Natural killer cell (primary cell): ENCODE measurements at regions not wholly inside any gene's neighbourhood (a gene's known extent, or its start where the extent isn't known, plus 50 kb on each side); places are given as distances from the start of the nearest gene placed in this dataset.

Experiments used
- ATAC-seq, 3 donors: fragments of 150-1000 bp in 2 of 3; fragments of 200-7000 bp in 1 of 3; cut with Tn5 transposase; 1 replicate in 1 of 3; 2 replicates in 2 of 3; pipeline ENCODE4 v1.10.0; 2021; ENCODE audit warnings: mild to moderate bottlenecking in 2 of 3, moderate library complexity in 2 of 3
- DNase-seq, 2 donors: peaks; one replicate each; pipeline versions ENCODE4 v3.0.0 to v3.0.0-alpha.2; 2013 to 2021; ENCODE audit warnings: mixed read lengths in 1 of 2
- H3K27ac ChIP-seq: one replicate; pipeline ENCODE4 v1.5.1; 2013; ENCODE audit warnings: mild to moderate bottlenecking, low read length
- H3K27me3 ChIP-seq: one replicate; pipeline ENCODE4 v1.6.1; 2013; ENCODE audit warnings: low read length; ENCODE audit not compliant: control insufficient read depth, insufficient read depth
- H3K36me3 ChIP-seq: one replicate; pipeline ENCODE4 v1.6.1; 2013; ENCODE audit warnings: low read length; ENCODE audit not compliant: control insufficient read depth, insufficient read depth
- H3K4me1 ChIP-seq: one replicate; pipeline ENCODE4 v1.6.1; 2013; ENCODE audit warnings: low read length; ENCODE audit not compliant: control insufficient read depth, insufficient read depth
- H3K4me3 ChIP-seq: one replicate; pipeline ENCODE4 v1.5.1; 2013; ENCODE audit warnings: low read length
- H3K9me3 ChIP-seq: one replicate; pipeline ENCODE4 v1.6.1; 2013; ENCODE audit warnings: low read length; ENCODE audit not compliant: control insufficient read depth, insufficient read depth
- H3K27ac Mint-ChIP-seq, 2 donors: one replicate each; pipeline ENCODE4 v1.8.0; 2022; ENCODE audit warnings: mild to moderate bottlenecking in 2 of 2, mixed read lengths in 2 of 2, moderate library complexity in 1 of 2
- H3K27me3 Mint-ChIP-seq, 2 donors: one replicate each; pipeline ENCODE4 v1.8.0; 2022; ENCODE audit warnings: low read depth in 2 of 2, mixed read lengths in 2 of 2
- H3K36me3 Mint-ChIP-seq: one replicate; pipeline ENCODE4 v1.8.0; 2022; ENCODE audit warnings: mixed read lengths
- H3K4me1 Mint-ChIP-seq, 2 donors: one replicate each; pipeline ENCODE4 v1.8.0; 2022; ENCODE audit warnings: mixed read lengths in 2 of 2
- H3K4me3 Mint-ChIP-seq: one replicate; pipeline ENCODE4 v1.8.0; 2022; ENCODE audit warnings: mild to moderate bottlenecking, moderate library complexity, mixed read lengths
- H3K9me3 Mint-ChIP-seq, 2 donors: one replicate each; pipeline ENCODE4 v1.8.0; 2022; ENCODE audit warnings: mixed read lengths in 2 of 2
- CTCF ChIP-seq: fragments of 200-600 bp; IDR thresholded peaks from one replicate; pipeline ENCODE4 v1.8.0; 2022; ENCODE audit warnings: antibody characterized with exemption
- WGBS: methylation state at CpG from one replicate; pipeline ENCODE4 v1.1.7; 2013; ENCODE audit warnings: missing lambda C conversion rate; ENCODE audit not compliant: insufficient coverage; 5-methylcytosine and 5-hydroxymethylcytosine counted together
- intact Hi-C: fragments of 100-400 bp; cut with micrococcal nuclease; formaldehyde crosslinking; loops from one replicate; pipeline ENCODE4 v1.14.2; 2022

GRCh38 chr3:117912352-117912751, 1122.3 kb downstream of the IGSF11 start:
- no peaks in the 10 kb centered on the region for H3K9me3 ChIP-seq
- ATAC-seq (no peak), DNase-seq (no peak)
- Mint-ChIP-seq H3K4me1 (no peaks in the 10 kb centered on the region), H3K9me3 (peaks cover 9 to 10% of the 10 kb centered on the region in 2 donors), H3K27me3 (no peaks in the 10 kb centered on the region), H3K27ac (no peak overlapping the region), H3K36me3 (no peaks in the 10 kb centered on the region), H3K4me3 (no peak overlapping the region)
- 95% methylated on average over 2 of the region's 2 CpGs for WGBS
- no peaks in the 10 kb centered on the region for H3K36me3 ChIP-seq
- H3K27me3 ChIP-seq, result no peaks in the 10 kb centered on the region
- H3K27ac ChIP-seq, result no peak overlapping the region
- intact Hi-C loops, result no loop called here
- H3K4me1 ChIP-seq, result no peaks in the 10 kb centered on the region
- TF ChIP-seq CTCF, result no peak
- H3K4me3 ChIP-seq, result no peak overlapping the region

- H3K36me3 Mint-ChIP-seq, result no peaks in the 10 kb centered on the region
- Histone ChIP-seq H3K27ac (no peak overlapping the region), H3K36me3 (no peaks in the 10 kb centered on the region), H3K4me3 (no peak overlapping the region), H3K4me1 (no peaks in the 10 kb centered on the region), H3K27me3 (no peaks in the 10 kb centered on the region), H3K9me3 (no peaks in the 10 kb centered on the region)
- DNase-seq, result no peak
- H3K4me3 Mint-ChIP-seq, result no peak overlapping the region
- WGBS, result 89% methylated on average over 8 of the region's 8 CpGs
- H3K9me3 Mint-ChIP-seq, result peaks cover 5 to 9% of the 10 kb centered on the region in 2 donors
- no peak for ATAC-seq
- H3K27ac Mint-ChIP-seq, result no peak overlapping the region
- intact Hi-C loops, result no loop called here
- H3K27me3 Mint-ChIP-seq, result no peaks in the 10 kb centered on the region
- no peak for TF ChIP-seq CTCF
- no peaks in the 10 kb centered on the region for H3K4me1 Mint-ChIP-seq
Observed at GRCh38 chr3:117914540-117915100, 1120.0 kb downstream of the IGSF11 start.

GRCh38 chr3:117916839-117917238, 1117.8 kb downstream of the IGSF11 start:
- no peak overlapping the region for H3K27ac ChIP-seq
- H3K36me3 ChIP-seq, result no peaks in the 10 kb centered on the region
- intact Hi-C loops, result no loop called here
- TF ChIP-seq CTCF, result no peak
- no CpG with 5 or more reads among the region's 2 CpGs for WGBS
- Mint-ChIP-seq H3K9me3 (peaks cover 3 to 10% of the 10 kb centered on the region in 2 donors), H3K36me3 (no peaks in the 10 kb centered on the region), H3K4me3 (no peak overlapping the region), H3K27ac (no peak overlapping the region), H3K27me3 (no peaks in the 10 kb centered on the region), H3K4me1 (no peaks in the 10 kb centered on the region)
- no peak for ATAC-seq
- no peak overlapping the region for H3K4me3 ChIP-seq
- DNase-seq, result no peak
- H3K27me3 ChIP-seq, result no peaks in the 10 kb centered on the region
- H3K9me3 ChIP-seq, result no peaks in the 10 kb centered on the region
- no peaks in the 10 kb centered on the region for H3K4me1 ChIP-seq

GRCh38 chr3:117919621-117920020, 1115.0 kb downstream of the IGSF11 start:
- Mint-ChIP-seq H3K27ac (no peak overlapping the region), H3K4me3 (no peak overlapping the region), H3K4me1 (no peaks in the 10 kb centered on the region), H3K27me3 (no peaks in the 10 kb centered on the region), H3K9me3 (peaks cover 7 to 13% of the 10 kb centered on the region in 2 donors), H3K36me3 (no peaks in the 10 kb centered on the region)
- TF ChIP-seq CTCF, result no peak
- no peak for ATAC-seq
- DNase-seq, result no peak
- no peaks in the 10 kb centered on the region for H3K36me3 ChIP-seq
- H3K4me1 ChIP-seq, result no peaks in the 10 kb centered on the region
- H3K9me3 ChIP-seq, result no peaks in the 10 kb centered on the region
- no peak overlapping the region for H3K27ac ChIP-seq
- 79% methylated on average over 1 of the region's 1 CpG for WGBS
- no peaks in the 10 kb centered on the region for H3K27me3 ChIP-seq
- intact Hi-C loops, result no loop called here
- no peak overlapping the region for H3K4me3 ChIP-seq
